HG03354 (cell line): ENCODE measurements at regions not wholly inside any gene's neighbourhood (a gene's known extent, or its start where the extent isn't known, plus 50 kb on each side); places are given as distances from the start of the nearest gene placed in this dataset.

Source experiments
- ATAC-seq: cut with Tn5 transposase; IDR thresholded peaks from one replicate; pipeline ENCODE4 v1.9.1; 2021; ENCODE audit warnings: mild to moderate bottlenecking; ENCODE audit not compliant: unreplicated experiment, poor library complexity, severe bottlenecking

DNA sequence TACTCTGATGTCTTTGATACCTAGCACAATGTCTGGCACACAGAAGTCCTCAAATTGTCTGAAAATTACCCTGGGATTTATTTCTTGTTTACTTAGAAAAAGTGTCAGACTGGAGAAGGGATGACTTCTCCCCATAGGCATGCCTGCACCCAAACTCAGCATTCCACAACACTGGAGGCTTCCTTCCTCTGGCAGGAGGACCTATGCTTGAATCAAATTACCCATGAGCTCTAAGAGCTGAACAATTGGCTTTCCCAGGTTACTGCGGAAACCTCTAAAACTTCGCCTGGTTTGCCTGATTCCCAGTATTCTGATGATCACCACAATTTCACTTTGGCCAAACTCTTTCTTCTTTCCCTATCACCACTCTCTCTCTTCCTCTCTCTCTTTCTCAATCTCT lies 217.4 kb downstream of the DIPK2A start:
- ATAC-seq, result no peak

DNA sequence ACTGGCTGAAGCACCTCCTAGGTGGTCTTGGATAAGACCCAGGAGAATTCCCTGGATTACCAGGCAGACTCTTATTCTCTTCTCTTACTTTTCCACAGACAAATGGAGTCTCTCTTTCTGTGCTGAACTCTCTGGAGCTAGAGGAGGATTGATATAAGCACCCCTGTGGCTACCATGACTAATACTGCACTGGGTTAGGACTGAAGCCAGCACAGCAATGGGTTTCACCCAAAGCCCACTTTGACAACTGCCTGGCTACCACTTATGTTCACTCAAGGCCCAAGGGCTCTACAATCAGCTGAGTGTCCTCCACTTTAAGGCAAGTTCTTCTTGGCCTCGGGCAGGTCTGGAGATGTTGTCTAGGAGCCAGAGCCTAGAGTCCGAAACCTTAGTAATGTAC lies 225.5 kb downstream of the DIPK2A start:
- no peak for ATAC-seq

DNA sequence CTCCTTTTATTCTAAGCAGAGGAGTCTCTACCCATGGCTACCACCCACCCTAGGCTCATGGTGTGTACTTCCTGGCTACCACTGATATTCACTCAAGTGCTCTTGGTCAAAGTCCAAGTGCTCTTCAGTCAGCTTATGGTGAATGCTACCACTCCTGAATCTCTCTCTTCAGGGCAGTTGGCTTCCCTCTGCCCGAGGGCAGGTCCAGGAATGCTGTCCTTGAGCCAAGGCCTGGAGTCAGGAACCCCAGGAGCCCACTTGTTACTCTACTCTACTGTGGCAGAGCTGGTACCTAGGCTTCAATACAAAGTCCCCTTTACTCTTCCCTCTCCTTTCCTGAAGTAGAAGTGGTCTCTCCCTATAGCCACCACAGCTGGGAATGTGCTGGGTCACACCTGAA lies 226.0 kb downstream of the DIPK2A start:
- no peak for ATAC-seq

DNA sequence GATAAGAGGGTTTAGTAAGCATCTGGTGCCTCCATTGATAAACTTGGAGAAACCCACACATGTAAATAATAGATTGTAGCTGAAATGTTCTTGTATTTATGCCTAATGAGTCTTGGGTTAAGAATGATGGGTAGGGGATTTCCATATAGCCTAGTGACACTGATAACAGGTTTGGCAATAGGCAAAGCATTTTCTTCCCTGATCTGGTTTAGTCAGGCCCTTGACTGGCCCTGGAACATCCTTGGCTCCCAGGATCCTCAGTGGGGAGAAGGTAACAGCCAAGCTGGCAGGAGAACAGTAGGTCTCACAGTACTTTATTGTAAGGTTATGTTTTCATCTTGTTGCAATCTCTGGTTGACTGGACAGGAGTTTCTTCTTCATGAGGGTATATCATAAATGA lies 228.4 kb downstream of the DIPK2A start:
- no peak for ATAC-seq

DNA sequence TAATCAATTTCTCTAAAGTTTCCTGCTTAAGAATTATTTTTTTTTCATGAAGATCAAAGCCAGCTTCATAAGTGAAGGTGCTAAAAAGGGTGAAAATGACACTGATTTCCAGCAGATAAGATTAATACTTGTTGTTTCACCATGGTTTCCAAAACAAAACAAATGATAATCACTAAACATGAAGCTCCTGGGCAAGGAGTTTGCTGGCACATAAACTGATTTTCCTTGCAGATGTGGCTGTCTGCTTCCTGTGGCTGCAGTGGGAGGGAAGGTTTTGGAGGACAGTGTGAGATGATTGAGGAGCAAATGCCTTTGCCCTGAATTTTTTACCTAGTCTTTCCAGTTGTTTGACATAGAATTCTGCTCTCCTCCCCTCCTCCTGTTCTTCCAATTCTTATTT lies 228.8 kb downstream of the DIPK2A start:
- ATAC-seq, result no peak

DNA sequence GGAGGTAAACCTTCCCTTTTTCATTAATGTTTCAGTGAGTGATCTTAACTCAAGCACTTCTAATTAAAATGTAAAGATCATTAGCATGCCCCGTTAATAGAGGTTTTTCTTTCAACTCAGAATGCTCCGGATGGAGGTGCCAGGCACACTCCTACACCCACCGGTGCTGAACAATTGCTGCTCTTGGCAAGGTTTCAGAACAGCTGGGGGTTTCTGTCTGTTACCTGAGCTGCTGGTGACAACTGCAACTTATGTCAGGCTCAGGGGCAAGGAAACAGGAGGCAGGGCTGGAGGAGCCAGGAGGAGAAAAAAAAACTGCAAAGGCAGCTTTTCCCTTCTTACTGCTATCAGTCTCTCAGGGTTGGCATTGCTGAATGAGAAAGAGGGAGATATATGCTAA lies 250.1 kb downstream of the DIPK2A start:
- no peak for ATAC-seq

DNA sequence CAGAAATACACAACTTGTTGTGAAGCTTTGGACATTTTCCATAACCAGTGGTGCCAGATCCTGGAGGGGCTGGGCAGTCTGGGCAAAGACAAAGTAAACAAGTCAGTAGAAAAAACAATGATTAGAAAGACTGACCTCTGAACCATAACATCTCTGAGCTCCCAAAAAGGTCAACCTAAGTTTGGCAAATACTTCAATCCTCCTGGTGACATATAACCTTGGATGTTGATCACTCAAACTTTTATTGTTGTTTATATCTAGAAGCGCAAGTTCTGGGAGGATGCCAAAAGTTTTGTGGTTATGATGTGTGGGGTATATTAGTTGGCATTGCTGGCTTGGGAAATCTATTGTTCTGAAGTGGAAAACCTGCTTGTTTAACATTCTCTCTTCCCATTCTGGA lies 257.7 kb downstream of the DIPK2A start:
- no peak for ATAC-seq

DNA sequence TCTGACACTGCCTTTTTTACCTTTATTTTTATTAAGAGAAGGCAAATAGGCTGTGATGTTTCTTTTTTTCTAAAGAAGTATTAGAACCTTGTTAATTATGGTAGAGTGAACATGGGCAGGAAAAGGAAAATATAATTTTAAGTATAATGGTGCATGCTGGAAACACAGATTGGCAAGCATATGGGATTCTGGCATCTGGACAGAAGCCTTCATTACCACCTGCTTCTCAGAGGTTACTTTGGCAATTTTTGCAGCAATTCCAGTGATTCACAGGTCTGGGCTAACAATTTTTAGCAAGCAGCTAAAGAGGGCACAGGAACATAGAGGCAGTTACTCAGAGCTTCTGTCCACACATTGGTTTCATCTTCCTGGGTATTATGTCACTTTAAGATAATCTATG lies 258.3 kb downstream of the DIPK2A start:
- ATAC-seq, result no peak

DNA sequence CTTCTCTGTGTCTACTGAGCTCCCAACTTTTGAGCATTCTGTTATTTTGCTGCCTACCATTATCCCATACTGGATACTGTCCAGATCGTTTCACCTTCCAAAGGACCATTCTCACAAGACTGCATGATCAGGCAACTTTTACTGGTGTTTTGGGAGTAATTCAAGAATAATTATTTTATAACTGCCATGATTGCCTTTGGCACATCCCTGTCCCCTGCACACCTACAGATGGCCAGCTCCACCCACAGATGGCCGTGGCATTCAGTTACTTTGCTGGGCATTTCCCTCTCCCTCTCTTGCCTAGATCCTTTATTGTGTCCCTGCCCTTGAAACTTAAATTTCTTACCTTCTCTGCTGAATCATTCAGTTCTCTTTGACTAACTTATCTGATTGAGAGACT lies 263.9 kb downstream of the DIPK2A start:
- no peak for ATAC-seq

DNA sequence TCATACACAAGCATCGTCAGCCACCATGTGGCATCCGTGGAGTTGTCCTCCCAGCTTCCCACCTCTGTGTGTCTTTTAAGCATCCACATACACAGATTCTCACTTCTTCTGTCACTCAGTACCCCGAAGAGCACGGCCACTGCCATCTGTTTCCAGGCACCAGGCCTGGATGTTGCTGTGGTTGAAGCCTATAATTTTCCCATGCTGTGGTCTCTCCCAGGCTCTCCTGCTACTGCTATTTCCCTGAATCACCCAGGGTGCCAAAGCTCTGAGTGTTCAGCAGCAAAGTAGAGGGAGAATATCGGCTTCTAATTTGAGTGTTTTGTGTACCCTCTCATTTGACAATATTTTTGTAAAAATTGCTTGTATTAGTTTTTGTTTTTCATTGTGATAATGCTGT lies 265.7 kb downstream of the DIPK2A start:
- no peak for ATAC-seq

DNA sequence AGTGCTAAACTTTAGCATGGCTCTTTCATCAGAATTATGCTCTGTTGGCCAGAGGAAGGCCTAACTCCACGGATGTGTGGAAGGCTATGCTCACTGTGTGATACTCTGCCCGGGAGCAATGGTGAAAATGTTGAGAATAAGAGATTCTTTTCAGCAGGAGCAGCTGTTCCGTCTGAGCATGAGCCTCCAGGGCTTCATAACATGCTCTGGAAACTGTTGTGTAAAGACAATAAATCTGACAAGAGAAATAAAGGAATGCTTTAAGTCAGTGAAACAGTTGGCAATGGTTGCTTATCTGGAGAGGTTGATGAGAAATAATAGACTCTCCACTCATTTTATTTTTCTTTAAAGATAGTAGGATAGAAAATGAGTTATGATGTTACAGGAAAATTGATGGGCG lies 269.8 kb downstream of the DIPK2A start:
- no peak for ATAC-seq

DNA sequence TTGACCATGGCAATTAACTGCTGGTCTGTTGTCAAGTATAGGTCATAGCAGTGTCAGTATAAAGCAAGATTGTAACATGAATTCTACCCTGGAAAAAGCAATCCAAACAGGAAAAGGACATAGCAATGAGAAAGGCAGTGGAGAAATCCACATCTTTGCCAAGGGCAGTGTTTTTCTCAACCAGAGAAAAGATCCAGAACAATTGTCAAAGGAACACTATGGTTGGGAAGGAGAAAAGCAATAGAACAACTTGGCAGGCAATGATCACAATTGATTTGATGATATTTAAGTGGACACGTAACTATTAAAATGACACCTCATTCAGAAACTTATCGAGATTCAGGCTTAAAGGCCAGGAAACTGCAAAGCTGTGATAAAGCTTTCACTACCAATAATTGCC lies 271.1 kb downstream of the DIPK2A start:
- ATAC-seq, result no peak

DNA sequence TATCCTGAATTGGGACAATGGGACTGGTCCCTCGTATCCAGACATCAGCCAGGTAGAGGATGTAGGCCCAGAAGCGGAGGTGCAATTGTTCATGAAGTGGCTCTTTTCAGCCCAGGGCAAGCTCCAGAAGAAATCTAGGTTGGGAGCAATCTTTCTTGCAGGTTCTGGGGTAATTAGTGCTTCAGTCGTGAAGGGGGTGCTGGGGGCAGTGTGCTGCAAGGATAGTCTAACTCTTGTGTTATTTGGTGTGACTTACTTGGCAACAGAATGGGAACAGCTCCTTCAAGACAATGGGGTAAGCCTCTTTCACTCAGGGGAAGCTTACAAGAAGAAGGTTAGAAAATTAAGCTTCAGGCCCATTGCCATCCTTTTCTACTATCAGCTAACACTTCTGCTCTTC lies 273.0 kb downstream of the DIPK2A start:
- ATAC-seq, result no peak

DNA sequence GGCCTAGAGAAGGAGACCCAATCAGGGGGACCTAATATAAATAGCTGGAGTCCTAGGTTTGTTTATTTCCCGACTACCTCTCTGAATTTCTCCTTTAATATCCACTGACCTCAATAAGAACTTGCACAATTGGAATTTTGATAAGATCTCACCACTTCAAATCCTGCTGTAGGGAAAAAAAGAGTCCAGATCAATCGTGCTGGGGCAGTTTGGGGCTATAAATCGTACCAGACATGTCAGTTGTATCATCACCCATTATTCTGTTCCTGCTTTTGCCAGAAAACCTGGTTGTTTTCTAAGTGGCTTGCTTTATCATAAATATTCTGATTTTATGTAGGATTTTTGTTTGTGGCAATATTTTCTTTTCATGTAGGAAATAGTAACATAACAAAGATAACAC lies 281.3 kb downstream of the DIPK2A start:
- no peak for ATAC-seq

DNA sequence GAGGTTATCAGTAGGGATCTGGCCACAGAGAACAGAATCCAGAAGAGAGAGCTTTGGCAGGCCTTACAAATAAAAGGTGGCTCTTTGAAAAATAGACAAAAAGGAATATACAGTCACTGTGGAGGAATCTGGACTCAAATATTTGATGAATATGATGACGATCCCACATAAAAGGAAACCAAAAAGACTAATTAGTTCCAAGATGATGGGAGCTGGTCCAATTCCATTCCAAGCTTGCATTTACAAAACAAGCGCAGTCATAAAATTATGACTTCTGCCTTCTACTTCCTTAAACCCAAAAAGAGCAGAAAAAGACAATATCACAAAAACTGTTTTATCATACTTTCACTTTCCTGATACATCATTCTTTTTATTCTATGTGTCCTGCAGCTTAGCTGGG lies 285.8 kb downstream of the DIPK2A start:
- no peak for ATAC-seq

DNA sequence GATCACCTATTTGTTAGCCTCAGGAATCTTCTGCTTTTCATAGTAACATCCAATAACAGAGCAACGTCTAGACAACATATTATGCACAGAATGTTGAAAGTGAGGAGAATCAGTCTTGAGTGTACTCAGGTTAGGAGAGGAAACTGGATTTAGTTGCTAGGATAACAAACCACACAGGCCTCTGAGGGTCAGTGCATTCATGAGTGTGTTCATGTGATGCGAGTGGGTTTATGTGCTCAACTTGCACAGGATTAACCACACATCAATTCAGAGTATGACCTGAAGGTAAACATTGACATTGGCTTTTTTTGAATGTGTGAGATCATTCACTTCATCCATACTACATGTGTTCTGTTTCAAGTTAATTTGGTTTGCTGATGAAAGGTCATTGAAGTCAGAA lies 287.6 kb downstream of the DIPK2A start:
- no peak for ATAC-seq

DNA sequence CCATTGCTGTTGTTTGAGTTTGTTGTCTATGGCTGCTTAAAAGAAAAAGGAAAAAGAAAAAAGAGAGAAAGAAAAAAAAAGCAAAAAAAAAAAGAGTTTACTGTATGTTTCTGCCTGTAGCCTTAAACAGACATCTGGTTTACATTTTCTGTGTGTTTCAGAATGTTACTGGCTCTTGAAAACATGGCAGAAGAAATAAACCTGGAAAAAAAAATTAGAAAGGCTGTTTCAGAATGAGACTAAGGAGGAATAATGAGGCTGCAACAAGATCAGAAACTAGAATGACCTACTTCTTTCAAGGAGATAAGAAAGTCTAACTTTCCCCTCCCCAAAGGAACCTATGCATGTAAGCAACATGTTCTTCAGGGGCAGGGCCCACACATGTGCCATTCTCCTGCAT lies 292.1 kb downstream of the DIPK2A start:
- ATAC-seq, result no peak

DNA sequence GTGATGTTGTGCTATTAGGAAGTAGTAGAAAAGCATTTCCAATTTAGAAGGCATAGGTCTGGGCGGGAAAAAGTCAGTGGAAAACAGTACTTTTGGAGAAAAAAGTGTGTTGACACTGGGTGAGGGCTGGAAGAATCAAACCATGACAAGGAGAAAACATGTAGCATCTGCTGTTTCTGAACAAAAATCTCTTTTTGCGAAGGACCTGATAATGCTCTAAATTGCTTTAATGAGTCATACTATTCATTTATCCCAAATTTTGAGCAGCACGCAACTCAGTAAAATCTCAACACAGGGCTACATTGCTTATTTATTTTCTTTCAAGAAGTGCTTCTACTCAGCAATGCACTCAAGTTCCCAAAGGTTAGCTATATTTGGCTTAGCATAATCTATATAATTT lies 292.7 kb downstream of the DIPK2A start:
- ATAC-seq, result no peak

DNA sequence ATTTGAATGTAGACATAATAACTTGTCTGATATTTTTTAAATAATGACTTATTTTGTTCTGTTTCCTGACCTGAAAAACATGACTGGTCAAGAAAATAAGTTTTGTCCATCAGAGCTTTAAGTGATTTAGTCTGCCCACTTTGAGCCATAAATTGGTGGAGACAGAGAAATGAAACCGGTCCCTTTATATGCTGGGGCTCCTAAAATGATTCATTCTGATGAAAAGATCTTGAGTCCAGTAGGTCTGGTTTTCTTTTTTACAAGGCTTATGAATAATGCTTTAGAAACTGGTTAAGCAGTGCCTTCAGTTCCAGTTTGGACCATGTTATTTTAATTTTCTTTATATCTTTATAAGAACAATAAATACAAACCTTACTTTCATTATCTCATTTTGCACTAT lies 293.2 kb downstream of the DIPK2A start:
- ATAC-seq, result no peak

DNA sequence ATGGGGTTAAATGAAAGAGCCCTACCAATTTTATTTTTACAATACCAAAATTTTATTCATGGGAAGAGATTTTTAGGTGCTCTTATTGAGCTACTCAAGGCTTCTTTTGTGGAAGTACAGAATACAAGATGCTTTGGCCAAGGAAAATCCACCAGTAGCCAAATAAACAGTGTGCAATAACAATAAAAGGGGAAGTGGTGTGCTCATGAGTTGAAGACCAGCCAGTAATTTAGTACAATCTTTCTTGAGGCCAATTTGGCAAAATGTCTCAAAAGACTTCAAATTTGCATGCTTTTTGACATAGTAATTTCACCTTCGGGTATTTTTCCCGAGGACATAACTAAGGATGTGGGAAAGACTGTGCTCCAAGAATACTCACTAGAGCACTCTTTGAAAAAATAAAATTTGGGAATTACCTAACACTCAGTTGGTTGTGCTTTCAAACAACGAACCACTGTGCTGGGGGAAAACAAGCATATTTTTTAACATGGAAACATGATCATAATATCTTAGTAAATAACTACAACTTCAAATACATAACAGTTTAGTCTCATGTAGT lies 294.0 kb downstream of the DIPK2A start:
- ATAC-seq, result no peak

DNA sequence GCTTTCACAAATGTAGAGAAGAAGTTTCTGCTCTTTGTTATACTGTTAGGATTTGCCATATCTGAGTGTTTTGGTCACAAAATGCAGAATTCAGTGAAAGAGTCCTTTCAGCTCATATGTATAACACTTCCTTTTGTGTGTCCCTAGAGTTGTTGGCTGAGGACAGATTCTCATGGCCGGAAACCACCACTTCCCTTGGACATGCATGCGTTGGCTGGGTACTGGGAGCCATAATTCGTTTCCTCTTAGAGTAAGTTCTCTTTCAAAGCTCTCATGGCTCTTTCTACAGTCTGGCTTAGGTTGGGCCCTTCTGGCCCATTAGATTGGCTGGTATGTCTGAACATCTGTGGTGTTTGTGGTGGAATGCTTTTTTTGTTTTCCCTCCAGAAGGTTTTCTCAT lies 298.5 kb downstream of the DIPK2A start:
- no peak for ATAC-seq

DNA sequence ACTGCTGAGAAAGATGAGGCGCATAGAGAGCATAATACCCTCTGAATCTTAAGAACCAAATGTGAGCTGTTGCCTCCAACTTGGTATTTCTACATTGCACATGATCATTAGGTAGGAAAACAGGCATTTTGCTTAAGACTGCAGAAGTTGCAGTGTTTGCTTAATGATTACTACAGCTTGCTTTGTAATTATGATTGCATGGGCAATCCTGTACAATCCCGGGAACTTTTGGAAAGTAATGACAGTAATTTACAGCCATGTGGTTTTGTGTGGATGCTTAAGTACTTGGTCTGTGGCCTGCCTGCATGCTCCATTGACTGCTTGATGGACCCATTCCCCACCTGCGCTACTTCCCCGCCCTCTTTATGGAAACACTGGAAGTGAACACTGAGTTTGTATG lies 301.1 kb downstream of the DIPK2A start:
- ATAC-seq, result no peak

DNA sequence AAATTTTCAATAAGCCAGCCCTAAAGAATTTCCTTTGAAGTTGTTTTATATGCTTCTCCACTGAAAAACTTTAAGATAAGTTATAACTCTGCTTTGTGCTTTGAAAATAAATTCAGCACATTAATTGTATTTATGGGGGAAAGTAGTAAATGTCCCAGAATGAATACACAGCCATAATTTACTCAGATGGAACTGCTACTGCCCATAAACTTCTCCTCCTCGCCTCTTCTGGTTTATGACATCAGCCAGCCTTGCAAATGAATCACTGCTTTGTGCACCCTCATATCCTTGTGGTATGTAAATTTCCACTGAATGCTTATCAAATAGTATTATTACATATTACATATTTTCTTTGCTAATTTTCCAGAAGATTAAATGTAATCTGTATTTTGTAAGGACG lies 302.0 kb downstream of the DIPK2A start:
- no peak for ATAC-seq
